WTC11 (cell line): ENCODE measurements at regions not wholly inside any gene's neighbourhood (a gene's known extent, or its start where the extent isn't known, plus 50 kb on each side); places are given as distances from the start of the nearest gene placed in this dataset.

Experiments
- CTCF ChIP-seq: fragments of 200-600 bp; IDR thresholded peaks from 2 replicates; pipeline ENCODE4 v1.8.0; 2022; ENCODE audit warnings: antibody characterized with exemption
- GRHL2 ChIP-seq: fragments of 250-450 bp; sonication (Bioruptor Pico); IDR thresholded peaks from 2 replicates; pipeline ENCODE4 v1.8.0; 2022; ENCODE audit warnings: mild to moderate bottlenecking, moderate library complexity; ENCODE audit not compliant: insufficient replicate concordance, severe bottlenecking
- JUN ChIP-seq: sonication (generic); formaldehyde crosslinking; IDR thresholded peaks from 2 replicates; pipeline ENCODE4 v1.8.0; 2023; ENCODE audit warnings: mild to moderate bottlenecking, missing genetic modification reagents
- MAX ChIP-seq: sonication (generic); formaldehyde crosslinking; IDR thresholded peaks from 2 replicates; pipeline ENCODE4 v1.8.0; 2022; ENCODE audit warnings: mild to moderate bottlenecking, missing genetic modification reagents
- USF2 ChIP-seq: sonication (generic); formaldehyde crosslinking; IDR thresholded peaks from 2 replicates; pipeline ENCODE4 v1.8.1; 2023; ENCODE audit warnings: mild to moderate bottlenecking, missing genetic modification reagents, moderate library complexity
- TF ChIP-seq, protein P1 (sequence below): fragments of 250-450 bp; sonication (Bioruptor Pico); IDR thresholded peaks from 2 replicates; pipeline ENCODE4 v1.8.0; 2021; ENCODE audit warnings: mild to moderate bottlenecking

GRCh38 chr2:144261336-144261735, 258.6 kb downstream of the ZEB2 start:
- TF ChIP-seq CTCF (no peak), USF2 (CRISPR knock-in tag) (no peak), GRHL2 (CRISPR knock-in tag) (no peak), JUN (CRISPR knock-in tag) (no peak), MAX (CRISPR knock-in tag) (no peak)
- TF ChIP-seq, protein P1, sequence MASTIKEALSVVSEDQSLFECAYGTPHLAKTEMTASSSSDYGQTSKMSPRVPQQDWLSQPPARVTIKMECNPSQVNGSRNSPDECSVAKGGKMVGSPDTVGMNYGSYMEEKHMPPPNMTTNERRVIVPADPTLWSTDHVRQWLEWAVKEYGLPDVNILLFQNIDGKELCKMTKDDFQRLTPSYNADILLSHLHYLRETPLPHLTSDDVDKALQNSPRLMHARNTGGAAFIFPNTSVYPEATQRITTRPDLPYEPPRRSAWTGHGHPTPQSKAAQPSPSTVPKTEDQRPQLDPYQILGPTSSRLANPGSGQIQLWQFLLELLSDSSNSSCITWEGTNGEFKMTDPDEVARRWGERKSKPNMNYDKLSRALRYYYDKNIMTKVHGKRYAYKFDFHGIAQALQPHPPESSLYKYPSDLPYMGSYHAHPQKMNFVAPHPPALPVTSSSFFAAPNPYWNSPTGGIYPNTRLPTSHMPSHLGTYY (CRISPR knock-in tag), result no peak
